HCT116 (cell line): ENCODE measurements at regions not wholly inside any gene's neighbourhood (a gene's known extent, or its start where the extent isn't known, plus 50 kb on each side); places are given as distances from the start of the nearest gene placed in this dataset.

ENCODE experiments used
- ELF1 ChIP-seq: IDR thresholded peaks from 2 replicates; pipeline ENCODE4 v1.6.1; 2012; ENCODE audit warnings: low read depth, borderline replicate concordance
- EZH2 ChIP-seq: fragments of 200-600 bp; sonication (generic); IDR thresholded peaks from 2 replicates; pipeline ENCODE4 v1.6.1; 2017; ENCODE audit warnings: antibody characterized with exemption, mixed run types
- POLR2A ChIP-seq: IDR thresholded peaks from 2 replicates; pipeline ENCODE4 v1.7.0; 2011; ENCODE audit warnings: borderline replicate concordance; ENCODE audit not compliant: insufficient read depth, insufficient read length; ENCODE audit errors: extremely low read depth
- POLR2AphosphoS5 ChIP-seq: IDR thresholded peaks from 2 replicates; pipeline ENCODE4 v1.6.1; 2011; ENCODE audit warnings: mild to moderate bottlenecking, low read depth, low read length, moderate library complexity
- YY1 ChIP-seq: IDR thresholded peaks from 2 replicates; pipeline ENCODE4 v1.6.1; 2011; ENCODE audit warnings: low read length, low read depth, moderate library complexity, mild to moderate bottlenecking; ENCODE audit not compliant: insufficient replicate concordance; ENCODE audit errors: extremely low read depth
- ZNF274 ChIP-seq: fragments of 200-500 bp; sonication (Bioruptor generic); IDR thresholded peaks from 2 replicates; pipeline ENCODE4 v1.6.1; 2014; ENCODE audit warnings: mild to moderate bottlenecking, low read depth, low read length, inconsistent platforms
- TF ChIP-seq, protein P1 (sequence below), 3 experiments: fragments of 200-600 bp in 1 of 3; sonication (generic) in 1 of 3; IDR thresholded peaks in 2 of 3; conservative IDR thresholded peaks in 1 of 3; 2 replicates each; pipeline ENCODE4 v1.5.1; 2012 to 2017; ENCODE audit warnings: low read depth in 2 of 3, low read length in 2 of 3, antibody characterized with exemption in 1 of 3, borderline replicate concordance in 1 of 3, control low read depth in 1 of 3, mild to moderate bottlenecking in 1 of 3, mixed read lengths in 1 of 3, mixed run types in 1 of 3, moderate library complexity in 1 of 3; ENCODE audit not compliant: insufficient read depth in 1 of 3
- TF ChIP-seq, protein P2 (sequence below): IDR thresholded peaks from 2 replicates; pipeline ENCODE4 v1.6.1; 2012

- TF ChIP-seq, protein P1, sequence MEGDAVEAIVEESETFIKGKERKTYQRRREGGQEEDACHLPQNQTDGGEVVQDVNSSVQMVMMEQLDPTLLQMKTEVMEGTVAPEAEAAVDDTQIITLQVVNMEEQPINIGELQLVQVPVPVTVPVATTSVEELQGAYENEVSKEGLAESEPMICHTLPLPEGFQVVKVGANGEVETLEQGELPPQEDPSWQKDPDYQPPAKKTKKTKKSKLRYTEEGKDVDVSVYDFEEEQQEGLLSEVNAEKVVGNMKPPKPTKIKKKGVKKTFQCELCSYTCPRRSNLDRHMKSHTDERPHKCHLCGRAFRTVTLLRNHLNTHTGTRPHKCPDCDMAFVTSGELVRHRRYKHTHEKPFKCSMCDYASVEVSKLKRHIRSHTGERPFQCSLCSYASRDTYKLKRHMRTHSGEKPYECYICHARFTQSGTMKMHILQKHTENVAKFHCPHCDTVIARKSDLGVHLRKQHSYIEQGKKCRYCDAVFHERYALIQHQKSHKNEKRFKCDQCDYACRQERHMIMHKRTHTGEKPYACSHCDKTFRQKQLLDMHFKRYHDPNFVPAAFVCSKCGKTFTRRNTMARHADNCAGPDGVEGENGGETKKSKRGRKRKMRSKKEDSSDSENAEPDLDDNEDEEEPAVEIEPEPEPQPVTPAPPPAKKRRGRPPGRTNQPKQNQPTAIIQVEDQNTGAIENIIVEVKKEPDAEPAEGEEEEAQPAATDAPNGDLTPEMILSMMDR (IDR thresholded peaks at IDR 0.05 in 2 of 3, conservative IDR thresholded peaks at IDR 0.05 in 1 of 3; ENCODE audit: borderline replicate concordance in 1 of 3, insufficient read depth in 1 of 3, low read depth in 2 of 3, low read length in 2 of 3) = no peak
- no peak for TF ChIP-seq POLR2AphosphoS5
- TF ChIP-seq POLR2A = no peak
- TF ChIP-seq, protein P2, sequence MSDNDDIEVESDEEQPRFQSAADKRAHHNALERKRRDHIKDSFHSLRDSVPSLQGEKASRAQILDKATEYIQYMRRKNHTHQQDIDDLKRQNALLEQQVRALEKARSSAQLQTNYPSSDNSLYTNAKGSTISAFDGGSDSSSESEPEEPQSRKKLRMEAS = no peak
- no peak for TF ChIP-seq ELF1
- TF ChIP-seq EZH2 = no peak
- no peak for TF ChIP-seq ZNF274
- TF ChIP-seq YY1 = no peak
These were observed 108.7 kb downstream of the BMP4 start for GRCh38 chr14:53847881-53848280.
